ENCODE measurements at regions not wholly inside any gene's neighbourhood (a gene's known extent, or its start where the extent isn't known, plus 50 kb on each side); places are given as distances from the start of the nearest gene placed in this dataset.

DNA sequence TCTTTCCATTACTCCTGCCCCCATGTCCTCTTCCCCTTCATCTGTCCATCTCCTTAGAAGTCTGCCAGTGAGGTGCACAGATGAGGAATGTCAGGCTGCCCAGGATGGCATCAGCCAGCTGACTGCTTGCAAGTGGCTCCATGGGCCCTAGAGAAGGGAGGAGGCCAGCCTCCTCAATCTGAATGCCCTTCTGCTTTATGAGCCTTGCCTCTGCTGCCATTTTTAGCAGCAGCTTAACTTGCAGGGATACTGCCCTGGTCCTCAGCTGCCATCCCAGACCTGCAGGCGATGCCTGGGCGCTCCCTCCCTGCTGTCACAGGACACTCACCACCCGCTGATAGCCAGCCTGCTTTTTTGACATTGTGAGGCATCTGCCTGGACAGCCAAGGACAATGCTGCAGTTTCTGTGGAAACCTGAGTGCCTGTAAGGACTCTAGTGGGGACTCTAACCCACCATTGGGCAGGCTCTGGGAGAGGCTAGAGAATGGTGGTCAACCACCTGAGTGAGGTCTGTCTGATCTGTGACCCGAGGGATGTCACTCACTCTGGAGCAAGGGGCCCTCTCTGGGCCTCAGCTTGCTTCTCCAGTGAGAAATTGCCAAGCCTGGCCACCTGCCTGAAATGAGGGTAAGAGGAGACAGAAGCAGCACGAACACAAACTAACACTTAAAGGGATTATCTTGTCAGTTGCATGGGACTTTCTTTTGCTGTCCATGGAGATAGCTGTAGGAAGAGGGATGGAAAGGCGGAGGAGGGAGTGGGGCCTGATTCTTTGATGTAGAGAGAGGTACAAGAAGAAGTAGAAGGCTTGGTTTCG, 185.0 kb downstream of the MIS18A start:
- no peak for DNase-seq
- no peaks in the 10 kb centered on the region for H3K27me3 ChIP-seq
- no peak overlapping the region for H3K27ac ChIP-seq
- no peak for ATAC-seq
- no peak overlapping the region for H3K4me3 ChIP-seq
- no peaks in the 10 kb centered on the region for H3K9me3 ChIP-seq
- 68% methylated on average over 6 of the region's 7 CpGs for WGBS (ENCODE audit: insufficient coverage, low coverage, low lambda C conversion rate, missing lambda C conversion rate)
- intact Hi-C loops (cut with DNase I) = no loop called here
- no peaks in the 10 kb centered on the region for H3K4me1 ChIP-seq
- H3K36me3 ChIP-seq = no peaks in the 10 kb centered on the region
- TF ChIP-seq, protein P1, sequence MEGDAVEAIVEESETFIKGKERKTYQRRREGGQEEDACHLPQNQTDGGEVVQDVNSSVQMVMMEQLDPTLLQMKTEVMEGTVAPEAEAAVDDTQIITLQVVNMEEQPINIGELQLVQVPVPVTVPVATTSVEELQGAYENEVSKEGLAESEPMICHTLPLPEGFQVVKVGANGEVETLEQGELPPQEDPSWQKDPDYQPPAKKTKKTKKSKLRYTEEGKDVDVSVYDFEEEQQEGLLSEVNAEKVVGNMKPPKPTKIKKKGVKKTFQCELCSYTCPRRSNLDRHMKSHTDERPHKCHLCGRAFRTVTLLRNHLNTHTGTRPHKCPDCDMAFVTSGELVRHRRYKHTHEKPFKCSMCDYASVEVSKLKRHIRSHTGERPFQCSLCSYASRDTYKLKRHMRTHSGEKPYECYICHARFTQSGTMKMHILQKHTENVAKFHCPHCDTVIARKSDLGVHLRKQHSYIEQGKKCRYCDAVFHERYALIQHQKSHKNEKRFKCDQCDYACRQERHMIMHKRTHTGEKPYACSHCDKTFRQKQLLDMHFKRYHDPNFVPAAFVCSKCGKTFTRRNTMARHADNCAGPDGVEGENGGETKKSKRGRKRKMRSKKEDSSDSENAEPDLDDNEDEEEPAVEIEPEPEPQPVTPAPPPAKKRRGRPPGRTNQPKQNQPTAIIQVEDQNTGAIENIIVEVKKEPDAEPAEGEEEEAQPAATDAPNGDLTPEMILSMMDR (IDR thresholded peaks at IDR 0.05) = no peak
- TF ChIP-seq POLR2A (IDR thresholded peaks at IDR 0.05) = no peak

DNA sequence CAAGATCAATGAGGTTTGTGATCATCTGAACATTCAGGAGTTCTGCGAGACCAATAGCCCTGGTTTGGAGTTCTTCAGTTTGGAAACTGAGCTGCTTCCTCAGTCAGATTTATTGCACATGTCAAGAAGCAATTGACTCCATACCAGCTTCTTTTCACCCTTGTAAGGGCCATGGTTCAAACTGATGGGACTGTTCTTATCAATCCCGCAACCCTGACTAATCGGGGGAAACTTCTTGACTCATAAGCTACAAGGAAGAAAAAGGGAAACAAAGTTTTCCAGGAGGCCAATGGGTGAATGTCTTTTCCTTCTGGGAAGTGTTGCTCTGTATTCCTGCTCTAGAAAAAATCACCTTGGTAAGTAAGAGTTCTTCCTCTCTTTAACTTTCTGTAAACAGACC, 187.9 kb downstream of the MIS18A start:
- WGBS (ENCODE audit: insufficient coverage, low coverage, low lambda C conversion rate, missing lambda C conversion rate) = 51% methylated on average over 3 of the region's 3 CpGs
- intact Hi-C loops (cut with DNase I) = no loop called here

DNA sequence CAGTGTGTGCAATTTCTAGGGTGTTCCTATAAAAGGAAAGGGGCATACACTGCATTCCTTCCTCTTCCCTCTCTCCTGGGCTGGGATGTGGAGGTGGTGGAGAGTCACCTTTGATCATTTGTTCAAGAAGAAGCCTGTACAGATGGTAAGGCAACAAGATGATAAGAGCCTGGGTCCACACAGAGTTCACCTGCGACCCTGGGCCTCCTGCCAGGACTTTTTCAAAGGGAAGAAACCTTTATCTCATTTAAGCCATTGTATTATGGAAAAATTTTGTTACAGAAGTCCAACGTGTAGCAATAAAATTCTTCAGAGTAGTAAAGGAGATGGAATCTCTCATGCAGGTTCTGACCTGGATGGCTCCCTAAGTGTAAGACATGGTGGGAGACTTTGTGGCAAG, 189.1 kb downstream of the MIS18A start:
- intact Hi-C loops (cut with DNase I) = no loop called here
- DNase-seq = no peak

More for the DNA sequence above, 187.9 kb downstream of the MIS18A start:
- H3K36me3 ChIP-seq = no peaks in the 10 kb centered on the region
- H3K4me1 ChIP-seq = no peaks in the 10 kb centered on the region
- TF ChIP-seq POLR2A (IDR thresholded peaks at IDR 0.05) = no peak
- TF ChIP-seq, protein P1 (IDR thresholded peaks at IDR 0.05) = no peak
- ATAC-seq (no peak), DNase-seq (no peak)
- no peak overlapping the region for H3K4me3 ChIP-seq
- H3K27me3 ChIP-seq = no peaks in the 10 kb centered on the region
- no peaks in the 10 kb centered on the region for H3K9me3 ChIP-seq
- H3K27ac ChIP-seq = no peak overlapping the region

DNA sequence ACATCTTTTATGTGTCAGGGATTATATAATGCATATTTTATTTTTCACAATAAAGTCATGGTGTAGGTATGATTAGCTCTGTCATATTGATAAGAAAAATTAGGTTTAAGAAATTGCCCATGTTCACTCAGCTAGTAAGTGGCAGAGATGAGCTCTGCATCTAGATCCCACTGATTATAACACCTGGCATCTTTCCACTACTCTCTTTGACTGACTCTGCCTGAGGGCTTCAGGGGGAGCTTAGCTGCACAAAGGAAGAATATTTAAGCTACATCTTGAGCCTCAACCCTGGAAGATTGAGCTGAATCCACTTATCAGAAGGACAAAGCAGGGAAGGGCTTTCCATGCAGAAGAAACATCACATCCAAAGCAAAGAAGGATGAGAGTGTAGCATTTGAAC, 190.4 kb downstream of the MIS18A start:
- ATAC-seq (no peak), DNase-seq (no peak)
- intact Hi-C loops (cut with DNase I) = no loop called here
- no peaks in the 10 kb centered on the region for H3K9me3 ChIP-seq
- TF ChIP-seq POLR2A (IDR thresholded peaks at IDR 0.05) = no peak
- TF ChIP-seq, protein P1 (IDR thresholded peaks at IDR 0.05) = no peak
- H3K36me3 ChIP-seq = no peaks in the 10 kb centered on the region
- H3K4me3 ChIP-seq = no peak overlapping the region
- no peak overlapping the region for H3K27ac ChIP-seq
- H3K27me3 ChIP-seq = no peaks in the 10 kb centered on the region
- H3K4me1 ChIP-seq = no peaks in the 10 kb centered on the region

More for the DNA sequence above, 189.1 kb downstream of the MIS18A start:
- H3K36me3 ChIP-seq = no peaks in the 10 kb centered on the region
- H3K4me3 ChIP-seq = no peak overlapping the region
- no peak for ATAC-seq
- no peaks in the 10 kb centered on the region for H3K27me3 ChIP-seq
- H3K9me3 ChIP-seq = no peaks in the 10 kb centered on the region
- no peak overlapping the region for H3K27ac ChIP-seq
- no peak for TF ChIP-seq POLR2A (IDR thresholded peaks at IDR 0.05)
- TF ChIP-seq, protein P1 (IDR thresholded peaks at IDR 0.05) = no peak
- WGBS (ENCODE audit: insufficient coverage, low coverage, low lambda C conversion rate, missing lambda C conversion rate) = 15% methylated on average over 2 of the region's 2 CpGs
- H3K4me1 ChIP-seq = no peaks in the 10 kb centered on the region
